Astrocyte of the spinal cord (primary cell): ENCODE measurements at regions not wholly inside any gene's neighbourhood (a gene's known extent, or its start where the extent isn't known, plus 50 kb on each side); places are given as distances from the start of the nearest gene placed in this dataset.

Experiments used
- DNase-seq: peaks from one replicate; pipeline ENCODE4 v3.0.0; 2011; ENCODE audit warnings: low read depth, low spot score
- H3K4me3 ChIP-seq: 2 replicates; pipeline ENCODE4 v1.5.1; 2011; ENCODE audit warnings: low read depth, mild to moderate bottlenecking, low read length, moderate library complexity
- in situ Hi-C: cut with HindIII; loops from 2 replicates; pipeline ENCODE4 v1.10.0; 2017; ENCODE audit warnings: low sequenced_read_pairs
- TF ChIP-seq, protein P1 (sequence below): IDR thresholded peaks from 2 replicates; pipeline ENCODE4 v1.5.1; 2012; ENCODE audit warnings: low read depth, mild to moderate bottlenecking, low read length, inconsistent platforms

DNA sequence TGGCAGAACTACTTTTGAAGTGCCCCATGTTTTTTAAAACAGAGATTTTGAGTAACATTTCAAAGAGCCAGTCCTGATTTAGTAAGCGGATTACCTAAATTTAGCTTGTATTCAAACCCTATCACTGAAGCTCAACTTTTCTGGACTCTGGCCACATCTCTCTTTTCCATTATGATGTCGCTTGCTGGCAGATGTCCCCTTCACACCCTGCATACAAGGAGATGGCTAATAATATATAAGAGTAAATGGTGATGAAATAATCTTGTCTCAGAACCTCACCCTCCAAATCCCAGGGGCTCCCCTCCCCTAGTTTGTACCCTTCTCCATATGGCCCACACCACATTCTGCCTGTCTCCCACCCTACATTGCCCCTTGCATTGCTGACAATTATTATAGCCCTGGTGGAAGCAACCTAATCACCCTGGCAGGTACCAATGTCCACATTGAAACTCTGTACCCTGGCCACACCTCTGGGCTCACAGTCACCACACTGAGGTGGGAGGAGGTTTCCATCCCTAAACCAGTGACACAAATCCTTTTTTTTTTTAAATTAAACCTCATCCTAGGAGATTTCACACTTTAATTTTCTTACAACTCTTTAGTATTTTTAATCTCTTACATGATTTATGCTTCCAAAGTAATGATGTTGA is 106.0 kb upstream of the SYT6 start:
- DNase-seq, result no peak
- no peak overlapping the region for H3K4me3 ChIP-seq
- TF ChIP-seq, protein P1, sequence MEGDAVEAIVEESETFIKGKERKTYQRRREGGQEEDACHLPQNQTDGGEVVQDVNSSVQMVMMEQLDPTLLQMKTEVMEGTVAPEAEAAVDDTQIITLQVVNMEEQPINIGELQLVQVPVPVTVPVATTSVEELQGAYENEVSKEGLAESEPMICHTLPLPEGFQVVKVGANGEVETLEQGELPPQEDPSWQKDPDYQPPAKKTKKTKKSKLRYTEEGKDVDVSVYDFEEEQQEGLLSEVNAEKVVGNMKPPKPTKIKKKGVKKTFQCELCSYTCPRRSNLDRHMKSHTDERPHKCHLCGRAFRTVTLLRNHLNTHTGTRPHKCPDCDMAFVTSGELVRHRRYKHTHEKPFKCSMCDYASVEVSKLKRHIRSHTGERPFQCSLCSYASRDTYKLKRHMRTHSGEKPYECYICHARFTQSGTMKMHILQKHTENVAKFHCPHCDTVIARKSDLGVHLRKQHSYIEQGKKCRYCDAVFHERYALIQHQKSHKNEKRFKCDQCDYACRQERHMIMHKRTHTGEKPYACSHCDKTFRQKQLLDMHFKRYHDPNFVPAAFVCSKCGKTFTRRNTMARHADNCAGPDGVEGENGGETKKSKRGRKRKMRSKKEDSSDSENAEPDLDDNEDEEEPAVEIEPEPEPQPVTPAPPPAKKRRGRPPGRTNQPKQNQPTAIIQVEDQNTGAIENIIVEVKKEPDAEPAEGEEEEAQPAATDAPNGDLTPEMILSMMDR, result no peak
- in situ Hi-C loops, result no loop called here

- no peak for DNase-seq
- in situ Hi-C loops, result no loop called here
- TF ChIP-seq, protein P1, result no peak
- no peak overlapping the region for H3K4me3 ChIP-seq
Observed at GRCh38 chr1:114258633-114259032, 105.0 kb upstream of the SYT6 start.

DNA sequence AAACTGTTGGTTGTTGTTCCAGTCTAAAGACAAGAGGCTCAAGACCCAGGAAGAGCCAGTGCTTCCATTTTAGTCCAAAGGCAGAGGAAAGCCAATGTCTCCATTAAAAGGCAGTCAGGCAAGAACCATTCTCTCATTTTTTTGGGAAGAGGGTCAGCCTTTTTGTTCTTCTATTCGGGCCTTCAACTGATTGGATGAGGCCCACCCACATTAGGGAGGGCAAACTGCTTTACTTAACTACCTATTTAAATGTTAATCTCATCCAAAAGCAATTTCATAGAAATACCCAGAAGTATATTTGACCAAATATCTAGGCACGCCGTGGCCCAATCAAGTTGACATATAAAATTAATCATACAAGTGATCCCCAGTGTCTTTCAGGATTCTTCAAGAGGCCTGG is 104.4 kb upstream of the SYT6 start:
- DNase-seq, result no peak
- H3K4me3 ChIP-seq, result no peak overlapping the region
- in situ Hi-C loops, result no loop called here
- TF ChIP-seq, protein P1, result no peak

GRCh38 chr1:114257554-114257953 is 103.9 kb upstream of the SYT6 start:
- in situ Hi-C loops, result no loop called here
- no peak for DNase-seq
- H3K4me3 ChIP-seq, result no peak overlapping the region

GRCh38 chr1:114253900-114254299 is 100.2 kb upstream of the SYT6 start:
- DNase-seq, result no peak
- TF ChIP-seq, protein P1, result no peak
- H3K4me3 ChIP-seq, result no peak overlapping the region
- in situ Hi-C loops, result no loop called here

More at GRCh38 chr1:114257554-114257953, 103.9 kb upstream of the SYT6 start:
- TF ChIP-seq, protein P1, result no peak

DNA sequence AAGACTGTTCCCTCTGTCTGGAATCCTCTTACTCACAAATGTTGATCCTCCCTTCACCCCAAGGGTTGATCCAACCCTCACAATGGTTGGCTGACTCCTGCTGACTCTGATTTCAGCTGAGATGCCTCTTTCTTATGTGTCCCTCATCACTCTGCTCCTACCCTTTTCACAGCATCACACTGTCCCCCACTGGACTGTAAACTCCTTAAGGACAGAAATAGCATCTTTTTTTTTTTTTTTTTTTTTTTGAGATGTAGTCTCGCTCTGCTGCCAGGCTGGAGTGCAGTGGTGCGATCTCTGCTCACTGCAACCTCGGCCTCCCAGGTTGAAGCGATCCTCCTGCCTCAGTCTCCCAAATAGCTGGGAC is 97.9 kb upstream of the SYT6 start:
- TF ChIP-seq, protein P1, result no peak
- in situ Hi-C loops, result no loop called here
- no peak overlapping the region for H3K4me3 ChIP-seq
- DNase-seq, result no peak
